HEK293T (cell line): ENCODE measurements at regions not wholly inside any gene's neighbourhood (a gene's known extent, or its start where the extent isn't known, plus 50 kb on each side); places are given as distances from the start of the nearest gene placed in this dataset.

ENCODE experiments used
- ARNT ChIP-seq: fragments of 450-650 bp; IDR thresholded peaks from 2 replicates; pipeline ENCODE4 v1.6.1; 2017; ENCODE audit warnings: mild to moderate bottlenecking
- BHLHE40 ChIP-seq: fragments of 450-650 bp; IDR thresholded peaks from 2 replicates; pipeline ENCODE4 v1.6.1; 2016; ENCODE audit warnings: mild to moderate bottlenecking, moderate library complexity, borderline replicate concordance
- CTBP1 ChIP-seq: fragments of 450-650 bp; IDR thresholded peaks from 2 replicates; pipeline ENCODE4 v1.6.1; 2016; ENCODE audit warnings: borderline replicate concordance
- FOXA1 ChIP-seq: fragments of 450-650 bp; IDR thresholded peaks from 2 replicates; pipeline ENCODE4 v1.6.1; 2016; ENCODE audit warnings: mild to moderate bottlenecking
- FOXK2 ChIP-seq: fragments of 450-650 bp; IDR thresholded peaks from 2 replicates; pipeline ENCODE4 v1.6.1; 2016; ENCODE audit warnings: mild to moderate bottlenecking
- FOXM1 ChIP-seq: fragments of 450-650 bp; IDR thresholded peaks from 2 replicates; pipeline ENCODE4 v1.6.1; 2017; ENCODE audit warnings: mild to moderate bottlenecking, borderline replicate concordance
- HDGF ChIP-seq: fragments of 450-650 bp; IDR thresholded peaks from 2 replicates; pipeline ENCODE4 v1.6.1; 2017; ENCODE audit warnings: antibody characterized with exemption, borderline replicate concordance
- LEF1 ChIP-seq: fragments of 450-650 bp; IDR thresholded peaks from 2 replicates; pipeline ENCODE4 v1.6.1; 2017; ENCODE audit warnings: mild to moderate bottlenecking, borderline replicate concordance
- PKNOX1 ChIP-seq: fragments of 450-650 bp; IDR thresholded peaks from 2 replicates; pipeline ENCODE4 v1.6.1; 2016
- TARDBP ChIP-seq: fragments of 450-650 bp; IDR thresholded peaks from 2 replicates; pipeline ENCODE4 v1.6.1; 2016
- ZNF384 ChIP-seq: fragments of 450-650 bp; IDR thresholded peaks from 2 replicates; pipeline ENCODE4 v1.6.1; 2016

- TF ChIP-seq TARDBP, result no peak
- no peak for TF ChIP-seq HDGF
- TF ChIP-seq FOXM1, result no peak
- TF ChIP-seq FOXK2, result no peak
- no peak for TF ChIP-seq BHLHE40
- TF ChIP-seq ZNF384, result no peak
- TF ChIP-seq ARNT, result no peak
- TF ChIP-seq FOXA1, result no peak
- no peak for TF ChIP-seq LEF1
- TF ChIP-seq PKNOX1, result no peak
- TF ChIP-seq CTBP1, result no peak
These were observed 516.6 kb upstream of the MEF2C start for GRCh38 chr5:89399548-89399947.
